ENCODE measurements at regions not wholly inside any gene's neighbourhood (a gene's known extent, or its start where the extent isn't known, plus 50 kb on each side); places are given as distances from the start of the nearest gene placed in this dataset.

DNA sequence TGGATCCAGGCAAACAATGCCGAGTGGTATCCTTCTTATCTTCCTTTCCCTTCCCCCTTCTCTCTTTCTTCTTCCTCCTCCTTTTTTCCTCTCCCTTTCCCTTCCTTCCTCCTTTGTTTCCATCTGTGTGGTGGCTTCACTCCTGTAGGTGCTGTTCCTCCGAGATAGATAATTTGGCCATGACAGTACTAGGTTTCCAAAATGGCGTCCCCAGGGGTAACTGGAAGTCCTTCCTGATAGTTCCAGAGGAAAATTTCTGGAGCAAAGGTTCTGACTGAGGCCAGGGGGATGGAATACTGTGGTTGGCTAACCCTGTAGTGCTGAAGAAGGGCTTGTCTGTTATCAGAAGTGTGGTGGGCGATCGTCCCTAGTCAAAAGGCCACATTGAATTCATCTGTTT, 52.5 kb upstream of the CCDC6 start:
- FAIRE-seq (no peak), DNase-seq (ENCODE audit: insufficient read length, low spot score) (no peak)
- no peak for TF ChIP-seq PAX5 (IDR thresholded peaks at IDR 0.05; ENCODE audit: insufficient read depth, low read length, severe bottlenecking)
- TF ChIP-seq POLR2AphosphoS5 (IDR thresholded peaks at IDR 0.05; ENCODE audit: low read depth, low read length): no peak
- TF ChIP-seq POLR2A (IDR thresholded peaks at IDR 0.05; ENCODE audit: low read depth, low read length): no peak
- TF ChIP-seq POU2F2 (IDR thresholded peaks at IDR 0.05; ENCODE audit: low read depth, low read length): no peak
- TF ChIP-seq SPI1 (IDR thresholded peaks at IDR 0.05; ENCODE audit: low read depth, low read length): no peak
- no peak for TF ChIP-seq TAF1 (IDR thresholded peaks at IDR 0.05; ENCODE audit: low read depth, low read length)

DNA sequence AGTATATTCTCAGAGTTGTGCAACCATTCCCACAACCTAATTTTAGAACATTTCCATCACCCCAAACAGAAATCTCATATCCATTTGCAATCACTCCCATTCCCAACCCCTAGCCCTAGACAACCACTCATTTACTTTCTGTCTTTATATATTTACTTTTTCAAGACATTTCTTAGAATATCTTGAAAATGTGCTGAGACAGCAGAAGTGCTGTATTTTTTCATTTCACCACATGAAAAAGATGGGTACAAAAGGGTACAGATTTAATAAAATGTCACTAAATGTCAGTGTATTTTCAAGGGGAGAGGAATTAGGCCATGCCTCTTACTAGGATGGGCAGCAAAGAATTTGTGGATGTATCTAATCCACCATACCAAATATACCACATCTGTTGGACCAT, 51.6 kb upstream of the CCDC6 start:
- DNase-seq (ENCODE audit: insufficient read length, low spot score): no peak
- TF ChIP-seq POU2F2 (IDR thresholded peaks at IDR 0.05; ENCODE audit: low read depth, low read length) (no peak), POLR2AphosphoS5 (IDR thresholded peaks at IDR 0.05; ENCODE audit: low read depth, low read length) (no peak), SPI1 (IDR thresholded peaks at IDR 0.05; ENCODE audit: low read depth, low read length) (no peak), POLR2A (IDR thresholded peaks at IDR 0.05; ENCODE audit: low read depth, low read length) (no peak), TAF1 (IDR thresholded peaks at IDR 0.05; ENCODE audit: low read depth, low read length) (no peak), PAX5 (IDR thresholded peaks at IDR 0.05; ENCODE audit: insufficient read depth, low read length, severe bottlenecking) (no peak)
- no peak for FAIRE-seq

Data from GM12891 (cell line).